ENCODE measurements at regions not wholly inside any gene's neighbourhood (a gene's known extent, or its start where the extent isn't known, plus 50 kb on each side); places are given as distances from the start of the nearest gene placed in this dataset.

- H3K36me3 ChIP-seq (ENCODE audit: control insufficient read depth, insufficient read depth, low read length): no peaks in the 10 kb centered on the region
- DNase-seq (ENCODE audit: extremely low read depth, insufficient read length): no peak
- TF ChIP-seq, protein P1, sequence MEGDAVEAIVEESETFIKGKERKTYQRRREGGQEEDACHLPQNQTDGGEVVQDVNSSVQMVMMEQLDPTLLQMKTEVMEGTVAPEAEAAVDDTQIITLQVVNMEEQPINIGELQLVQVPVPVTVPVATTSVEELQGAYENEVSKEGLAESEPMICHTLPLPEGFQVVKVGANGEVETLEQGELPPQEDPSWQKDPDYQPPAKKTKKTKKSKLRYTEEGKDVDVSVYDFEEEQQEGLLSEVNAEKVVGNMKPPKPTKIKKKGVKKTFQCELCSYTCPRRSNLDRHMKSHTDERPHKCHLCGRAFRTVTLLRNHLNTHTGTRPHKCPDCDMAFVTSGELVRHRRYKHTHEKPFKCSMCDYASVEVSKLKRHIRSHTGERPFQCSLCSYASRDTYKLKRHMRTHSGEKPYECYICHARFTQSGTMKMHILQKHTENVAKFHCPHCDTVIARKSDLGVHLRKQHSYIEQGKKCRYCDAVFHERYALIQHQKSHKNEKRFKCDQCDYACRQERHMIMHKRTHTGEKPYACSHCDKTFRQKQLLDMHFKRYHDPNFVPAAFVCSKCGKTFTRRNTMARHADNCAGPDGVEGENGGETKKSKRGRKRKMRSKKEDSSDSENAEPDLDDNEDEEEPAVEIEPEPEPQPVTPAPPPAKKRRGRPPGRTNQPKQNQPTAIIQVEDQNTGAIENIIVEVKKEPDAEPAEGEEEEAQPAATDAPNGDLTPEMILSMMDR (IDR thresholded peaks at IDR 0.05; ENCODE audit: insufficient read depth, low read length, poor library complexity, severe bottlenecking): no peak
- H3K27me3 ChIP-seq (replicated peaks; ENCODE audit: control insufficient read depth, insufficient read depth, low read length): no peaks in the 10 kb centered on the region
- no peak overlapping the region for H3K4me3 ChIP-seq (replicated peaks; ENCODE audit: low read depth, low read length)
Observed at GRCh38 chr1:56115701-56116100, 463.7 kb downstream of the PLPP3 start.

GRCh38 chr1:56113679-56114078, 465.7 kb downstream of the PLPP3 start:
- Histone ChIP-seq H3K4me3 (replicated peaks; ENCODE audit: low read depth, low read length) (no peak overlapping the region), H3K36me3 (ENCODE audit: control insufficient read depth, insufficient read depth, low read length) (no peaks in the 10 kb centered on the region), H3K27me3 (replicated peaks; ENCODE audit: control insufficient read depth, insufficient read depth, low read length) (no peaks in the 10 kb centered on the region)
- TF ChIP-seq, protein P1 (IDR thresholded peaks at IDR 0.05; ENCODE audit: insufficient read depth, low read length, poor library complexity, severe bottlenecking): no peak
- no peak for DNase-seq (ENCODE audit: extremely low read depth, insufficient read length)

DNA sequence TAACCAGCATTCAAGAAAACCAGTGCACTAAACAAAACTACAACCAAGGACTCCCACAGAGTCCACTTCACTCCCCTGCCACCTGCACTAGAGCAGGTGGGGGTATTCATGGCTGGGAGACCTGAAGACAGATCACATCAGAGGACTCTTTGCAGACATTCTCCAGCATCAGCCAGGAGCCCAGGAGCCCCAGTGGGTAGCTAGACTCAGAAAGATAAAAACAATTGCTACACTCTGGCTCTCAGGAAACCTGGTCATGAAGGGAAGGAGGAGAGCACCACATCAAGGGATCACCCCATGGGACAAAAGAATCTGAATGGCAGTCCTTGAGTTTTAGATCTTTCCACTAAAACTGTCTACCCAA, 472.1 kb downstream of the PLPP3 start:
- no peak for DNase-seq (ENCODE audit: extremely low read depth, insufficient read length)

GRCh38 chr1:56106531-56107274, 472.7 kb downstream of the PLPP3 start:
- TF ChIP-seq, protein P1 (IDR thresholded peaks at IDR 0.05; ENCODE audit: insufficient read depth, low read length, poor library complexity, severe bottlenecking): no peak
- Histone ChIP-seq H3K27me3 (replicated peaks; ENCODE audit: control insufficient read depth, insufficient read depth, low read length) (no peaks in the 10 kb centered on the region), H3K36me3 (ENCODE audit: control insufficient read depth, insufficient read depth, low read length) (no peaks in the 10 kb centered on the region), H3K4me3 (replicated peaks; ENCODE audit: low read depth, low read length) (no peak overlapping the region)
- peak; percentile 31 for DNase-seq (ENCODE audit: extremely low read depth, insufficient read length)

More for the DNA sequence above, 472.1 kb downstream of the PLPP3 start:
- Histone ChIP-seq H3K27me3 (replicated peaks; ENCODE audit: control insufficient read depth, insufficient read depth, low read length) (no peaks in the 10 kb centered on the region), H3K36me3 (ENCODE audit: control insufficient read depth, insufficient read depth, low read length) (no peaks in the 10 kb centered on the region), H3K4me3 (replicated peaks; ENCODE audit: low read depth, low read length) (no peak overlapping the region)
- TF ChIP-seq, protein P1 (IDR thresholded peaks at IDR 0.05; ENCODE audit: insufficient read depth, low read length, poor library complexity, severe bottlenecking): no peak

GRCh38 chr1:56105397-56105796, 474.0 kb downstream of the PLPP3 start:
- DNase-seq (ENCODE audit: extremely low read depth, insufficient read length): no peak
- TF ChIP-seq, protein P1 (IDR thresholded peaks at IDR 0.05; ENCODE audit: insufficient read depth, low read length, poor library complexity, severe bottlenecking): no peak
- H3K27me3 ChIP-seq (replicated peaks; ENCODE audit: control insufficient read depth, insufficient read depth, low read length): no peaks in the 10 kb centered on the region
- H3K4me3 ChIP-seq (replicated peaks; ENCODE audit: low read depth, low read length): no peak overlapping the region
- H3K36me3 ChIP-seq (ENCODE audit: control insufficient read depth, insufficient read depth, low read length): no peaks in the 10 kb centered on the region

Data from GM06990 (cell line).